ENCODE measurements at regions not wholly inside any gene's neighbourhood (a gene's known extent, or its start where the extent isn't known, plus 50 kb on each side); places are given as distances from the start of the nearest gene placed in this dataset.

GRCh38 chr6:155779456-155779855, 323.8 kb upstream of the NOX3 start:
- no peak for TF ChIP-seq POLR2A (IDR thresholded peaks at IDR 0.05)
- TF ChIP-seq CTCF (IDR thresholded peaks at IDR 0.05) = no peak
- no peak overlapping the region for H3K4me3 ChIP-seq
- WGBS, 4 donors = 49 to 73% (median 61%) methylated on average over 2 of the region's 2 CpGs
- intact Hi-C loops (cut with DNase I) = no loop called here
- no peak for DNase-seq
- H3K27ac ChIP-seq = no peak overlapping the region
- no peaks in the 10 kb centered on the region for H3K27me3 ChIP-seq
- peaks cover 0 to 11% of the 10 kb centered on the region in 2 donors for H3K4me1 ChIP-seq (replicated peaks in 1 of 2)
- H3K9me3 ChIP-seq (replicated peaks in 1 of 3) = no peaks in the 10 kb centered on the region
- H3K36me3 ChIP-seq (replicated peaks in 1 of 2) = no peaks in the 10 kb centered on the region

GRCh38 chr6:155778336-155778735, 322.7 kb upstream of the NOX3 start:
- no peak for DNase-seq
- Histone ChIP-seq H3K27me3 (no peaks in the 10 kb centered on the region), H3K4me3 (no peak overlapping the region), H3K9me3 (replicated peaks in 1 of 3) (no peaks in the 10 kb centered on the region), H3K27ac (no peak overlapping the region), H3K4me1 (replicated peaks in 1 of 2) (peaks cover 0 to 11% of the 10 kb centered on the region in 2 donors), H3K36me3 (replicated peaks in 1 of 2) (no peaks in the 10 kb centered on the region)
- 90 to 100% (median 92%) methylated on average over 2 of the region's 2 CpGs for WGBS, 4 donors
- intact Hi-C loops (cut with DNase I) = no loop called here
- TF ChIP-seq POLR2A (IDR thresholded peaks at IDR 0.05) (no peak), CTCF (IDR thresholded peaks at IDR 0.05) (no peak)

- intact Hi-C loops (cut with DNase I) = no loop called here
- no peaks in the 10 kb centered on the region for H3K36me3 ChIP-seq (replicated peaks in 1 of 2)
- no peaks in the 10 kb centered on the region for H3K27me3 ChIP-seq
- DNase-seq = no peak
- 82 to 100% (median 89%) methylated on average over 1 of the region's 1 CpG for WGBS, 4 donors
- no peak overlapping the region for H3K27ac ChIP-seq
- no peaks in the 10 kb centered on the region for H3K9me3 ChIP-seq (replicated peaks in 1 of 3)
- H3K4me3 ChIP-seq = no peak overlapping the region
- no peaks in the 10 kb centered on the region for H3K4me1 ChIP-seq (replicated peaks in 1 of 2)
- no peak for TF ChIP-seq POLR2A (IDR thresholded peaks at IDR 0.05)
- TF ChIP-seq CTCF (IDR thresholded peaks at IDR 0.05) = no peak
Observed at GRCh38 chr6:155771822-155772221, 316.2 kb upstream of the NOX3 start.

- Histone ChIP-seq H3K27me3 (no peaks in the 10 kb centered on the region), H3K4me3 (no peak overlapping the region), H3K27ac (no peak overlapping the region), H3K36me3 (replicated peaks in 1 of 2) (no peaks in the 10 kb centered on the region), H3K9me3 (replicated peaks in 1 of 3) (no peaks in the 10 kb centered on the region), H3K4me1 (replicated peaks in 1 of 2) (no peaks in the 10 kb centered on the region)
- DNase-seq = no peak
- intact Hi-C loops (cut with DNase I) = no loop called here
- TF ChIP-seq POLR2A (IDR thresholded peaks at IDR 0.05) (no peak), CTCF (IDR thresholded peaks at IDR 0.05) (no peak)
Observed at GRCh38 chr6:155770856-155771255, 315.2 kb upstream of the NOX3 start.
